ENCODE measurements at regions not wholly inside any gene's neighbourhood (a gene's known extent, or its start where the extent isn't known, plus 50 kb on each side); places are given as distances from the start of the nearest gene placed in this dataset.
"Not testable (repeated sequence)": the region's sequence is repeated elsewhere in the genome, so short reads cannot be mapped to it uniquely, and the experiment has no call there.

- DNase-seq = no peak
These were observed 201.5 kb downstream of the C16orf95 start for GRCh38 chr16:87115646-87116045.

- DNase-seq = no peak
These were observed 199.3 kb downstream of the C16orf95 start for GRCh38 chr16:87117936-87118335.

GRCh38 chr16:87119168-87119567, 198.0 kb downstream of the C16orf95 start:
- DNase-seq = no peak

GRCh38 chr16:87119748-87120147, 197.4 kb downstream of the C16orf95 start:
- DNase-seq = no peak

GRCh38 chr16:87121816-87122215, 195.4 kb downstream of the C16orf95 start:
- DNase-seq = no peak

GRCh38 chr16:87123356-87124001, 193.7 kb downstream of the C16orf95 start:
- DNase-seq = no peak

GRCh38 chr16:87124405-87124804, 192.8 kb downstream of the C16orf95 start:
- not testable (repeated sequence) for DNase-seq

- DNase-seq = no peak
These were observed 191.7 kb downstream of the C16orf95 start for GRCh38 chr16:87125206-87126155.

- no peak for DNase-seq
These were observed 190.7 kb downstream of the C16orf95 start for GRCh38 chr16:87126403-87127025.

GRCh38 chr16:87127061-87127765, 190.0 kb downstream of the C16orf95 start:
- no peak for DNase-seq

GRCh38 chr16:87127766-87128147, 189.4 kb downstream of the C16orf95 start:
- DNase-seq = no peak

- no peak for DNase-seq
These were observed 187.4 kb downstream of the C16orf95 start for GRCh38 chr16:87129771-87130170.

GRCh38 chr16:87131061-87131995, 185.9 kb downstream of the C16orf95 start:
- no peak for DNase-seq

- DNase-seq = no peak
These were observed 185.2 kb downstream of the C16orf95 start for GRCh38 chr16:87131996-87132345.

GRCh38 chr16:87132361-87133014, 184.7 kb downstream of the C16orf95 start:
- peak in 9 of 14 donors; percentile 11 to 23 (median 17) for DNase-seq

- no peak for DNase-seq
These were observed 183.9 kb downstream of the C16orf95 start for GRCh38 chr16:87133112-87133850.

- DNase-seq = no peak
These were observed 183.1 kb downstream of the C16orf95 start for GRCh38 chr16:87133966-87134627.

GRCh38 chr16:87134628-87134995, 182.6 kb downstream of the C16orf95 start:
- no peak for DNase-seq

GRCh38 chr16:87135246-87136030, 181.8 kb downstream of the C16orf95 start:
- no peak for DNase-seq
